ENCODE measurements at regions not wholly inside any gene's neighbourhood (a gene's known extent, or its start where the extent isn't known, plus 50 kb on each side); places are given as distances from the start of the nearest gene placed in this dataset.

DNA sequence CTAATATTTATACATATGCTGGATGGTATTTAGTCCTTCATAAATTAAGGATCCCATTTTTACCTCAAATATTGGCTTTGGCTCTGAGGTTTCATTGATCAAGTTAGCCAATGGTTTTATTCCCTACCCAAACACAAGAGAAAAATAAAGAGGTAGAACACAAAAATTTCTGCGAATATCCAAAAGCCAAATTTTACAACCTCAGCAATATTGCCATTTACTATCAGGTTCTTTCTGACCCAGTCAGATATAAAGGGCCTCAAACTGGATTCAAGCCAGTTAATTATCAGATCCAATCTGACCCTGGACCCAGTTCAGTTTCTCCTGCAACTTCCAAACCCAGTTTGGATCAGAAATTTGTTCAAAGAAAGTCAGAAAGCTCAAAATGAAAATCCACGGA lies 998.1 kb downstream of the SI start:
- Histone ChIP-seq H3K4me1 (ENCODE audit: control insufficient read depth, insufficient read depth, low read length) (no peaks in the 10 kb centered on the region), H3K9ac (ENCODE audit: extremely low read depth, low read length, poor library complexity, severe bottlenecking) (no peak overlapping the region), H3K9me3 (ENCODE audit: control insufficient read depth, low read length) (peaks cover 5% of the 10 kb centered on the region), H3K4me3 (ENCODE audit: low read length) (no peak overlapping the region), H3K36me3 (ENCODE audit: control insufficient read depth, insufficient read depth, low read length) (peaks cover 41% of the 10 kb centered on the region), H3K27me3 (ENCODE audit: control insufficient read depth, insufficient read depth, low read length, poor library complexity, severe bottlenecking) (no peaks in the 10 kb centered on the region), H3K27ac (ENCODE audit: low read depth, low read length) (no peak overlapping the region)
- H3K27ac Mint-ChIP-seq = no peak overlapping the region
- H3K4me3 Mint-ChIP-seq = no peak overlapping the region
- no peaks in the 10 kb centered on the region for H3K4me1 Mint-ChIP-seq
- no peak for TF ChIP-seq CTCF (conservative IDR thresholded peaks at IDR 0.05)
- 94 to 100% methylated on average over 2 of the region's 2 CpGs for WGBS, 2 experiments (ENCODE audit: insufficient coverage in 1 of 2, insufficient read length in 1 of 2)
- peaks cover 21% of the 10 kb centered on the region for H3K36me3 Mint-ChIP-seq (ENCODE audit: low read depth)
- peaks cover 8% of the 10 kb centered on the region for H3K9me3 Mint-ChIP-seq
- H3K27me3 Mint-ChIP-seq (ENCODE audit: insufficient read depth) = no peaks in the 10 kb centered on the region
- no peak for DNase-seq

GRCh38 chr3:164064298-164064697 lies 1014.0 kb downstream of the SI start:
- no peak overlapping the region for H3K4me3 ChIP-seq (ENCODE audit: low read length)
- TF ChIP-seq CTCF (conservative IDR thresholded peaks at IDR 0.05) = no peak
- H3K27me3 Mint-ChIP-seq (ENCODE audit: insufficient read depth) = no peaks in the 10 kb centered on the region
- no peak for DNase-seq
- no peaks in the 10 kb centered on the region for H3K4me1 Mint-ChIP-seq
- no peak overlapping the region for H3K27ac Mint-ChIP-seq
- H3K27ac ChIP-seq (ENCODE audit: low read depth, low read length) = no peak overlapping the region
- H3K9me3 ChIP-seq (ENCODE audit: control insufficient read depth, low read length) = no peaks in the 10 kb centered on the region
- H3K9me3 Mint-ChIP-seq = no peaks in the 10 kb centered on the region
- H3K9ac ChIP-seq (ENCODE audit: extremely low read depth, low read length, poor library complexity, severe bottlenecking) = no peak overlapping the region
- 93 to 100% methylated on average over 1 of the region's 1 CpG for WGBS, 2 experiments (ENCODE audit: insufficient coverage in 1 of 2, insufficient read length in 1 of 2)
- H3K36me3 ChIP-seq (ENCODE audit: control insufficient read depth, insufficient read depth, low read length) = peaks cover 97% of the 10 kb centered on the region
- H3K4me1 ChIP-seq (ENCODE audit: control insufficient read depth, insufficient read depth, low read length) = no peaks in the 10 kb centered on the region
- peaks cover 51% of the 10 kb centered on the region for H3K36me3 Mint-ChIP-seq (ENCODE audit: low read depth)
- H3K4me3 Mint-ChIP-seq = no peak overlapping the region
- H3K27me3 ChIP-seq (ENCODE audit: control insufficient read depth, insufficient read depth, low read length, poor library complexity, severe bottlenecking) = no peaks in the 10 kb centered on the region

GRCh38 chr3:164060923-164061322 lies 1017.4 kb downstream of the SI start:
- Histone ChIP-seq H3K36me3 (ENCODE audit: control insufficient read depth, insufficient read depth, low read length) (peaks cover 98% of the 10 kb centered on the region), H3K27me3 (ENCODE audit: control insufficient read depth, insufficient read depth, low read length, poor library complexity, severe bottlenecking) (no peaks in the 10 kb centered on the region), H3K4me1 (ENCODE audit: control insufficient read depth, insufficient read depth, low read length) (no peaks in the 10 kb centered on the region), H3K27ac (ENCODE audit: low read depth, low read length) (no peak overlapping the region), H3K4me3 (ENCODE audit: low read length) (no peak overlapping the region), H3K9ac (ENCODE audit: extremely low read depth, low read length, poor library complexity, severe bottlenecking) (no peak overlapping the region), H3K9me3 (ENCODE audit: control insufficient read depth, low read length) (no peaks in the 10 kb centered on the region)
- WGBS, 2 experiments (ENCODE audit: insufficient coverage in 1 of 2, insufficient read length in 1 of 2) = 100% methylated on average over 1 of the region's 1 CpG; no CpG with 5 or more reads in 1 of the 2 experiments
- TF ChIP-seq CTCF (conservative IDR thresholded peaks at IDR 0.05) = no peak
- no peak overlapping the region for H3K27ac Mint-ChIP-seq
- H3K4me1 Mint-ChIP-seq = no peaks in the 10 kb centered on the region
- H3K36me3 Mint-ChIP-seq (ENCODE audit: low read depth) = peaks cover 45% of the 10 kb centered on the region
- no peaks in the 10 kb centered on the region for H3K27me3 Mint-ChIP-seq (ENCODE audit: insufficient read depth)
- no peaks in the 10 kb centered on the region for H3K9me3 Mint-ChIP-seq
- DNase-seq = no peak
- no peak overlapping the region for H3K4me3 Mint-ChIP-seq
